Natural killer cell (primary cell): ENCODE measurements at regions not wholly inside any gene's neighbourhood (a gene's known extent, or its start where the extent isn't known, plus 50 kb on each side); places are given as distances from the start of the nearest gene placed in this dataset.

Experiments
- ATAC-seq, 3 donors: fragments of 150-1000 bp in 2 of 3; fragments of 200-7000 bp in 1 of 3; cut with Tn5 transposase; 1 replicate in 1 of 3; 2 replicates in 2 of 3; pipeline ENCODE4 v1.10.0; 2021; ENCODE audit warnings: mild to moderate bottlenecking in 2 of 3, moderate library complexity in 2 of 3
- DNase-seq, 2 donors: peaks; one replicate each; pipeline versions ENCODE4 v3.0.0 to v3.0.0-alpha.2; 2013 to 2021; ENCODE audit warnings: mixed read lengths in 1 of 2
- H3K27ac ChIP-seq: one replicate; pipeline ENCODE4 v1.5.1; 2013; ENCODE audit warnings: mild to moderate bottlenecking, low read length
- H3K27me3 ChIP-seq: one replicate; pipeline ENCODE4 v1.6.1; 2013; ENCODE audit warnings: low read length; ENCODE audit not compliant: control insufficient read depth, insufficient read depth
- H3K36me3 ChIP-seq: one replicate; pipeline ENCODE4 v1.6.1; 2013; ENCODE audit warnings: low read length; ENCODE audit not compliant: control insufficient read depth, insufficient read depth
- H3K4me1 ChIP-seq: one replicate; pipeline ENCODE4 v1.6.1; 2013; ENCODE audit warnings: low read length; ENCODE audit not compliant: control insufficient read depth, insufficient read depth
- H3K4me3 ChIP-seq: one replicate; pipeline ENCODE4 v1.5.1; 2013; ENCODE audit warnings: low read length
- H3K9me3 ChIP-seq: one replicate; pipeline ENCODE4 v1.6.1; 2013; ENCODE audit warnings: low read length; ENCODE audit not compliant: control insufficient read depth, insufficient read depth
- H3K27ac Mint-ChIP-seq, 2 donors: one replicate each; pipeline ENCODE4 v1.8.0; 2022; ENCODE audit warnings: mild to moderate bottlenecking in 2 of 2, mixed read lengths in 2 of 2, moderate library complexity in 1 of 2
- H3K27me3 Mint-ChIP-seq, 2 donors: one replicate each; pipeline ENCODE4 v1.8.0; 2022; ENCODE audit warnings: low read depth in 2 of 2, mixed read lengths in 2 of 2
- H3K36me3 Mint-ChIP-seq: one replicate; pipeline ENCODE4 v1.8.0; 2022; ENCODE audit warnings: mixed read lengths
- H3K4me1 Mint-ChIP-seq, 2 donors: one replicate each; pipeline ENCODE4 v1.8.0; 2022; ENCODE audit warnings: mixed read lengths in 2 of 2
- H3K4me3 Mint-ChIP-seq: one replicate; pipeline ENCODE4 v1.8.0; 2022; ENCODE audit warnings: mild to moderate bottlenecking, moderate library complexity, mixed read lengths
- H3K9me3 Mint-ChIP-seq, 2 donors: one replicate each; pipeline ENCODE4 v1.8.0; 2022; ENCODE audit warnings: mixed read lengths in 2 of 2
- CTCF ChIP-seq: fragments of 200-600 bp; IDR thresholded peaks from one replicate; pipeline ENCODE4 v1.8.0; 2022; ENCODE audit warnings: antibody characterized with exemption
- WGBS: methylation state at CpG from one replicate; pipeline ENCODE4 v1.1.7; 2013; ENCODE audit warnings: missing lambda C conversion rate; ENCODE audit not compliant: insufficient coverage; 5-methylcytosine and 5-hydroxymethylcytosine counted together
- intact Hi-C: fragments of 100-400 bp; cut with micrococcal nuclease; formaldehyde crosslinking; loops from one replicate; pipeline ENCODE4 v1.14.2; 2022

GRCh38 chr4:153126137-153126536 is 78.1 kb upstream of the TRIM2 start:
- Mint-ChIP-seq H3K27me3 (peaks cover 3 to 7% of the 10 kb centered on the region in 2 donors), H3K36me3 (no peaks in the 10 kb centered on the region), H3K9me3 (no peaks in the 10 kb centered on the region), H3K4me1 (peaks cover 6 to 9% of the 10 kb centered on the region in 2 donors), H3K27ac (no peak overlapping the region), H3K4me3 (no peak overlapping the region)
- H3K27ac ChIP-seq, result no peak overlapping the region
- H3K4me1 ChIP-seq, result peaks cover 3% of the 10 kb centered on the region
- ATAC-seq (no peak), DNase-seq (no peak)
- H3K36me3 ChIP-seq, result no peaks in the 10 kb centered on the region
- H3K27me3 ChIP-seq, result no peaks in the 10 kb centered on the region
- H3K9me3 ChIP-seq, result peaks cover 4% of the 10 kb centered on the region
- intact Hi-C loops, result no loop called here
- TF ChIP-seq CTCF, result no peak
- 99% methylated on average over 4 of the region's 4 CpGs for WGBS
- H3K4me3 ChIP-seq, result no peak overlapping the region

GRCh38 chr4:153127760-153128494 is 76.3 kb upstream of the TRIM2 start:
- no peak overlapping the region for H3K4me3 ChIP-seq
- H3K27ac ChIP-seq, result no peak overlapping the region
- Mint-ChIP-seq H3K27ac (peak overlapping the region in 1 of 2 donors; percentile 56), H3K9me3 (no peaks in the 10 kb centered on the region), H3K4me1 (peaks cover 6 to 9% of the 10 kb centered on the region in 2 donors), H3K4me3 (no peak overlapping the region), H3K36me3 (no peaks in the 10 kb centered on the region), H3K27me3 (peaks cover 5 to 14% of the 10 kb centered on the region in 2 donors)
- intact Hi-C loops, result loop anchor here (1.0 kb wide), 2 partner anchors 45 to 282 kb away; no protein-coding TSS in a partner anchor
- peaks cover 4% of the 10 kb centered on the region for H3K9me3 ChIP-seq
- H3K4me1 ChIP-seq, result peaks cover 3% of the 10 kb centered on the region
- 21% methylated on average over 16 of the region's 18 CpGs for WGBS
- no peaks in the 10 kb centered on the region for H3K36me3 ChIP-seq
- DNase-seq, result peak; percentile 73 to 91
- peak; percentile 87 for TF ChIP-seq CTCF
- H3K27me3 ChIP-seq, result no peaks in the 10 kb centered on the region
- ATAC-seq, result peak; percentile 84 to 93 (median 91)

- peaks cover 4% of the 10 kb centered on the region for H3K9me3 ChIP-seq
- H3K4me1 ChIP-seq, result peaks cover 17% of the 10 kb centered on the region
- H3K36me3 ChIP-seq, result no peaks in the 10 kb centered on the region
- Mint-ChIP-seq H3K4me3 (no peak overlapping the region), H3K4me1 (peaks cover 24 to 34% of the 10 kb centered on the region in 2 donors), H3K36me3 (no peaks in the 10 kb centered on the region), H3K27me3 (peaks cover 19 to 30% of the 10 kb centered on the region in 2 donors), H3K9me3 (no peaks in the 10 kb centered on the region), H3K27ac (no peak overlapping the region)
- DNase-seq, result no peak
- TF ChIP-seq CTCF, result no peak
- WGBS, result 80% methylated on average over 5 of the region's 7 CpGs
- H3K27me3 ChIP-seq, result peaks cover 3% of the 10 kb centered on the region
- no peak overlapping the region for H3K4me3 ChIP-seq
- no peak for ATAC-seq
- intact Hi-C loops, result no loop called here
- no peak overlapping the region for H3K27ac ChIP-seq
Observed at GRCh38 chr4:153131596-153131995, 72.6 kb upstream of the TRIM2 start.

GRCh38 chr4:153137159-153137558 is 67.1 kb upstream of the TRIM2 start:
- H3K4me3 Mint-ChIP-seq, result no peak overlapping the region
- H3K36me3 Mint-ChIP-seq, result no peaks in the 10 kb centered on the region
- Histone ChIP-seq H3K4me3 (no peak overlapping the region), H3K9me3 (no peaks in the 10 kb centered on the region), H3K27ac (no peak overlapping the region), H3K36me3 (no peaks in the 10 kb centered on the region), H3K27me3 (peaks cover 3% of the 10 kb centered on the region), H3K4me1 (peaks cover 24% of the 10 kb centered on the region)
- peaks cover 18 to 26% of the 10 kb centered on the region in 2 donors for H3K4me1 Mint-ChIP-seq
- H3K27me3 Mint-ChIP-seq, result peaks cover 30 to 37% of the 10 kb centered on the region in 2 donors
- ATAC-seq (no peak), DNase-seq (no peak)
- no peaks in the 10 kb centered on the region for H3K9me3 Mint-ChIP-seq
- no peak for TF ChIP-seq CTCF
- no peak overlapping the region for H3K27ac Mint-ChIP-seq
- WGBS, result 93% methylated on average over 5 of the region's 6 CpGs
- intact Hi-C loops, result no loop called here
